HepG2 (cell line): ENCODE measurements at regions not wholly inside any gene's neighbourhood (a gene's known extent, or its start where the extent isn't known, plus 50 kb on each side); places are given as distances from the start of the nearest gene placed in this dataset.

Experiments
- RERE ChIP-seq: IDR thresholded peaks from 2 replicates; pipeline ENCODE4 v1.6.1; 2016; ENCODE audit warnings: low read depth, missing genetic modification reagents, missing compliant biosample characterization
- ZBTB10 ChIP-seq: sonication (generic); formaldehyde crosslinking; IDR thresholded peaks from 2 replicates; pipeline ENCODE4 v1.4.0; 2020; ENCODE audit warnings: missing genetic modification reagents, borderline replicate concordance
- TF ChIP-seq, protein P1 (sequence below): sonication (generic); formaldehyde crosslinking; IDR thresholded peaks from 2 replicates; pipeline ENCODE4 v1.5.0; 2020; ENCODE audit warnings: mild to moderate bottlenecking, missing genetic modification reagents, moderate library complexity

- TF ChIP-seq RERE (CRISPR knock-in tag), result no peak
- TF ChIP-seq, protein P1, sequence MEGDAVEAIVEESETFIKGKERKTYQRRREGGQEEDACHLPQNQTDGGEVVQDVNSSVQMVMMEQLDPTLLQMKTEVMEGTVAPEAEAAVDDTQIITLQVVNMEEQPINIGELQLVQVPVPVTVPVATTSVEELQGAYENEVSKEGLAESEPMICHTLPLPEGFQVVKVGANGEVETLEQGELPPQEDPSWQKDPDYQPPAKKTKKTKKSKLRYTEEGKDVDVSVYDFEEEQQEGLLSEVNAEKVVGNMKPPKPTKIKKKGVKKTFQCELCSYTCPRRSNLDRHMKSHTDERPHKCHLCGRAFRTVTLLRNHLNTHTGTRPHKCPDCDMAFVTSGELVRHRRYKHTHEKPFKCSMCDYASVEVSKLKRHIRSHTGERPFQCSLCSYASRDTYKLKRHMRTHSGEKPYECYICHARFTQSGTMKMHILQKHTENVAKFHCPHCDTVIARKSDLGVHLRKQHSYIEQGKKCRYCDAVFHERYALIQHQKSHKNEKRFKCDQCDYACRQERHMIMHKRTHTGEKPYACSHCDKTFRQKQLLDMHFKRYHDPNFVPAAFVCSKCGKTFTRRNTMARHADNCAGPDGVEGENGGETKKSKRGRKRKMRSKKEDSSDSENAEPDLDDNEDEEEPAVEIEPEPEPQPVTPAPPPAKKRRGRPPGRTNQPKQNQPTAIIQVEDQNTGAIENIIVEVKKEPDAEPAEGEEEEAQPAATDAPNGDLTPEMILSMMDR (CRISPR knock-in tag), result no peak
- TF ChIP-seq ZBTB10, result no peak
These were observed 57.8 kb upstream of the GPD1L start for GRCh38 chr3:32048487-32049182.
